HL-60 (cell line): ENCODE measurements at regions not wholly inside any gene's neighbourhood (a gene's known extent, or its start where the extent isn't known, plus 50 kb on each side); places are given as distances from the start of the nearest gene placed in this dataset.

Experiments
- DNase-seq, 2 experiments: peaks; one replicate each; pipeline ENCODE4 v3.0.0-alpha.2; 2010 to 2020; ENCODE audit warnings: low read depth in 1 of 2, low spot score in 1 of 2
- H3K27ac ChIP-seq: fragments of 250-450 bp; sonication (Bioruptor Pico); replicated peaks from 2 replicates; pipeline ENCODE4 v1.5.1; 2020; ENCODE audit warnings: mild to moderate bottlenecking, moderate library complexity
- H3K27me3 ChIP-seq: fragments of 250-450 bp; sonication (Bioruptor Pico); 2 replicates; pipeline ENCODE4 v1.5.1; 2021; ENCODE audit warnings: mild to moderate bottlenecking, moderate library complexity; ENCODE audit not compliant: insufficient read depth, poor library complexity, severe bottlenecking
- H3K4me3 ChIP-seq: replicated peaks from 2 replicates; pipeline ENCODE4 v1.5.1; 2011; ENCODE audit warnings: mild to moderate bottlenecking, control low read depth, low read length; ENCODE audit not compliant: insufficient read depth
- CTCF ChIP-seq: IDR thresholded peaks from one replicate; pipeline ENCODE4 v1.5.1; 2011; ENCODE audit warnings: low read length, control low read depth, inconsistent platforms; ENCODE audit not compliant: insufficient read depth
- GABPA ChIP-seq: IDR thresholded peaks from 2 replicates; pipeline ENCODE4 v1.6.1; 2012; ENCODE audit warnings: low read depth
- POLR2AphosphoS5 ChIP-seq: IDR thresholded peaks from 2 replicates; pipeline ENCODE4 v1.6.1; 2012; ENCODE audit warnings: low read depth
- REST ChIP-seq: IDR thresholded peaks from 2 replicates; pipeline ENCODE4 v1.6.1; 2012; ENCODE audit warnings: low read depth; ENCODE audit not compliant: insufficient replicate concordance
- SPI1 ChIP-seq: IDR thresholded peaks from 2 replicates; pipeline ENCODE4 v1.6.1; 2012; ENCODE audit warnings: low read depth, mild to moderate bottlenecking, borderline replicate concordance

- H3K4me3 ChIP-seq, result no peak overlapping the region
- TF ChIP-seq GABPA, result no peak
- TF ChIP-seq CTCF, result no peak
- no peak for TF ChIP-seq POLR2AphosphoS5
- TF ChIP-seq REST, result no peak
- no peak for TF ChIP-seq SPI1
- DNase-seq, result no peak
- no peaks in the 10 kb centered on the region for H3K27me3 ChIP-seq
- no peak overlapping the region for H3K27ac ChIP-seq
Measured at GRCh38 chr7:19248115-19248514, 102.9 kb upstream of the FERD3L start.

GRCh38 chr7:19247017-19247416 is 101.8 kb upstream of the FERD3L start:
- Histone ChIP-seq H3K27me3 (no peaks in the 10 kb centered on the region), H3K4me3 (no peak overlapping the region), H3K27ac (no peak overlapping the region)
- no peak for TF ChIP-seq REST
- TF ChIP-seq POLR2AphosphoS5, result no peak
- TF ChIP-seq CTCF, result no peak
- no peak for TF ChIP-seq GABPA
- no peak for TF ChIP-seq SPI1
- DNase-seq, result no peak

GRCh38 chr7:19242246-19242645 is 97.0 kb upstream of the FERD3L start:
- no peak for DNase-seq
- H3K4me3 ChIP-seq, result no peak overlapping the region
- H3K27me3 ChIP-seq, result no peaks in the 10 kb centered on the region
- no peak overlapping the region for H3K27ac ChIP-seq
- TF ChIP-seq SPI1 (no peak), POLR2AphosphoS5 (no peak), GABPA (no peak), REST (no peak), CTCF (no peak)
